ENCODE measurements at regions not wholly inside any gene's neighbourhood (a gene's known extent, or its start where the extent isn't known, plus 50 kb on each side); places are given as distances from the start of the nearest gene placed in this dataset.

GRCh38 chr13:72463561-72463960, 263.9 kb downstream of the MZT1 start:
- no peak overlapping the region for H3K4me3 ChIP-seq (ENCODE audit: low read depth, low read length)
- DNase-seq (ENCODE audit: low read depth): no peak
- no peak for TF ChIP-seq CTCF (IDR thresholded peaks at IDR 0.05; ENCODE audit: control insufficient read depth, extremely low read depth, insufficient read depth)

GRCh38 chr13:72462726-72463125, 264.7 kb downstream of the MZT1 start:
- DNase-seq (ENCODE audit: low read depth): no peak
- TF ChIP-seq CTCF (IDR thresholded peaks at IDR 0.05; ENCODE audit: control insufficient read depth, extremely low read depth, insufficient read depth): no peak
- no peak overlapping the region for H3K4me3 ChIP-seq (ENCODE audit: low read depth, low read length)

- no peak for DNase-seq (ENCODE audit: low read depth)
- no peak overlapping the region for H3K4me3 ChIP-seq (ENCODE audit: low read depth, low read length)
- no peak for TF ChIP-seq CTCF (IDR thresholded peaks at IDR 0.05; ENCODE audit: control insufficient read depth, extremely low read depth, insufficient read depth)
These were observed 265.3 kb downstream of the MZT1 start for GRCh38 chr13:72462166-72462565.

GRCh38 chr13:72458701-72459100, 268.7 kb downstream of the MZT1 start:
- DNase-seq (ENCODE audit: low read depth): no peak
- no peak overlapping the region for H3K4me3 ChIP-seq (ENCODE audit: low read depth, low read length)
- no peak for TF ChIP-seq CTCF (IDR thresholded peaks at IDR 0.05; ENCODE audit: control insufficient read depth, extremely low read depth, insufficient read depth)

GRCh38 chr13:72457151-72457550, 270.3 kb downstream of the MZT1 start:
- no peak for TF ChIP-seq CTCF (IDR thresholded peaks at IDR 0.05; ENCODE audit: control insufficient read depth, extremely low read depth, insufficient read depth)
- DNase-seq (ENCODE audit: low read depth): no peak

GRCh38 chr13:72456486-72456885, 270.9 kb downstream of the MZT1 start:
- TF ChIP-seq CTCF (IDR thresholded peaks at IDR 0.05; ENCODE audit: control insufficient read depth, extremely low read depth, insufficient read depth): no peak
- no peak for DNase-seq (ENCODE audit: low read depth)
- H3K4me3 ChIP-seq (ENCODE audit: low read depth, low read length): no peak overlapping the region

More at GRCh38 chr13:72457151-72457550, 270.3 kb downstream of the MZT1 start:
- H3K4me3 ChIP-seq (ENCODE audit: low read depth, low read length): no peak overlapping the region

GRCh38 chr13:72453161-72453560, 274.3 kb downstream of the MZT1 start:
- DNase-seq (ENCODE audit: low read depth): no peak
- no peak for TF ChIP-seq CTCF (IDR thresholded peaks at IDR 0.05; ENCODE audit: control insufficient read depth, extremely low read depth, insufficient read depth)
- H3K4me3 ChIP-seq (ENCODE audit: low read depth, low read length): no peak overlapping the region

Data from LNCaP clone FGC (cell line).